ENCODE measurements at regions not wholly inside any gene's neighbourhood (a gene's known extent, or its start where the extent isn't known, plus 50 kb on each side); places are given as distances from the start of the nearest gene placed in this dataset.
"Not testable (repeated sequence)": the region's sequence is repeated elsewhere in the genome, so short reads cannot be mapped to it uniquely, and the experiment has no call there.

GRCh38 chr2:48050711-48051110, 144.4 kb upstream of the FBXO11 start:
- TF ChIP-seq CTCF (IDR thresholded peaks at IDR 0.05; ENCODE audit: low read depth, low read length, missing control alignments) = no peak
- H3K4me3 ChIP-seq (replicated peaks; ENCODE audit: low read depth, low read length) = no peak overlapping the region
- no peak for DNase-seq (ENCODE audit: extremely low read depth, low read depth)

GRCh38 chr2:48059975-48060374, 153.7 kb upstream of the FBXO11 start:
- no peak overlapping the region for H3K4me3 ChIP-seq (replicated peaks; ENCODE audit: low read depth, low read length)
- no peak for DNase-seq (ENCODE audit: extremely low read depth, low read depth)
- no peak for TF ChIP-seq CTCF (IDR thresholded peaks at IDR 0.05; ENCODE audit: low read depth, low read length, missing control alignments)

GRCh38 chr2:48061656-48062055, 155.4 kb upstream of the FBXO11 start:
- not testable (repeated sequence) for DNase-seq (ENCODE audit: extremely low read depth, low read depth)

GRCh38 chr2:48065096-48065495, 158.8 kb upstream of the FBXO11 start:
- H3K4me3 ChIP-seq (replicated peaks; ENCODE audit: low read depth, low read length) = no peak overlapping the region
- no peak for TF ChIP-seq CTCF (IDR thresholded peaks at IDR 0.05; ENCODE audit: low read depth, low read length, missing control alignments)
- DNase-seq (ENCODE audit: extremely low read depth, low read depth) = no peak

More at GRCh38 chr2:48061656-48062055, 155.4 kb upstream of the FBXO11 start:
- not testable (repeated sequence) for H3K4me3 ChIP-seq (replicated peaks; ENCODE audit: low read depth, low read length)

- H3K4me3 ChIP-seq (replicated peaks; ENCODE audit: low read depth, low read length) = no peak overlapping the region
- no peak for TF ChIP-seq CTCF (IDR thresholded peaks at IDR 0.05; ENCODE audit: low read depth, low read length, missing control alignments)
- DNase-seq (ENCODE audit: extremely low read depth, low read depth) = no peak
Observed at GRCh38 chr2:48066000-48066399, 159.7 kb upstream of the FBXO11 start.

GRCh38 chr2:48069769-48070168, 163.5 kb upstream of the FBXO11 start:
- no peak for DNase-seq (ENCODE audit: extremely low read depth, low read depth)
- no peak for TF ChIP-seq CTCF (IDR thresholded peaks at IDR 0.05; ENCODE audit: low read depth, low read length, missing control alignments)
- no peak overlapping the region for H3K4me3 ChIP-seq (replicated peaks; ENCODE audit: low read depth, low read length)

GRCh38 chr2:48070415-48070814, 164.1 kb upstream of the FBXO11 start:
- H3K4me3 ChIP-seq (replicated peaks; ENCODE audit: low read depth, low read length) = no peak overlapping the region
- TF ChIP-seq CTCF (IDR thresholded peaks at IDR 0.05; ENCODE audit: low read depth, low read length, missing control alignments) = no peak
- no peak for DNase-seq (ENCODE audit: extremely low read depth, low read depth)

All from HFF-Myc (cell line).